ENCODE measurements at regions not wholly inside any gene's neighbourhood (a gene's known extent, or its start where the extent isn't known, plus 50 kb on each side); places are given as distances from the start of the nearest gene placed in this dataset.
A peak's percentile ranks its signal among the peaks of the same experiment; 100 is the strongest.
"Not testable (repeated sequence)": the region's sequence is repeated elsewhere in the genome, so short reads cannot be mapped to it uniquely, and the experiment has no call there.

DNA sequence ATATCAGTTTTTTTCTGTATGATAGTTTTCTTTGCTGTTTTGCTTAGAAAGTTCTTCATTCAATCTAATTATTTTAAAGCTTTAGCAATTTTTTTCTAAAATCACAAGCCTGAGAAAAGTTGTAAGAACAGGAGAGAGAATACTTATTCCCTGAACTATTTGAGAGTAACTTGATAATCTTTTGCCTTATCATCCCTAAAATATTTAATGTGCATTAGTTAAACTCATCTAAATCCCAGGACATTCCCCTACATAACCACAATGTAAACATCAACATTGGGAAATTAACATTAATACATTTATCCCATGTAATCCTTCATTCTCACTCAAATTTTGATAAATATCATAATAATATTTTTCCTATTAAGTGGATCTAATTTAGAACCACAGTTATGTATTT lies 241.8 kb downstream of the CD109 start:
- intact Hi-C loops (cut with DNase I): no loop called here
- DNase-seq: no peak

GRCh38 chr6:73932866-73933265 lies 236.9 kb downstream of the CD109 start:
- intact Hi-C loops (cut with DNase I): no loop called here
- DNase-seq: no peak

DNA sequence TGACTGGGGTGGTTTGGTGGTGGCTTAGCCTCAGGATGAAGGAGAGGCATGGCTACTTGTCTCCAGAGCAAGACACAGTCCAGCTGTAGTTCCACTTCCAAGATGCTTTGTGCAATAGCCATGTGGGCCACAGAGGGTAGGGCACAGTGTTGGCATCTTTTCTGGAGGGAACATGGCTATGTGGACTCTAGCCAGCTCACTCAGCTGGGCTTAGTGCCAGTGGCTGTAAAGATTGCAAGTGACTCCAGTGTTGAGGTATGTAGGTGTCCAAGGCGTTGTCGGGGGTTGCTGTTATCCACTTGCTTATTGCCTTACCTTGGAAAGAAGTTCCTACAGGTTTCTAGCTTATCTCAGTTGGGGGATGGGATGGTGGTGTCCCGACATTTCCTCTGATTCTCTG lies 233.4 kb downstream of the CD109 start:
- intact Hi-C loops (cut with DNase I): no loop called here
- no peak for DNase-seq

- no peak for DNase-seq
- intact Hi-C loops (cut with DNase I): no loop called here
Observed at GRCh38 chr6:73927421-73927820, 231.4 kb downstream of the CD109 start.

GRCh38 chr6:73925703-73926102 lies 229.7 kb downstream of the CD109 start:
- peak in 1 of 10 donors; percentile 69 for DNase-seq
- intact Hi-C loops (cut with DNase I): not testable (repeated sequence)

DNA sequence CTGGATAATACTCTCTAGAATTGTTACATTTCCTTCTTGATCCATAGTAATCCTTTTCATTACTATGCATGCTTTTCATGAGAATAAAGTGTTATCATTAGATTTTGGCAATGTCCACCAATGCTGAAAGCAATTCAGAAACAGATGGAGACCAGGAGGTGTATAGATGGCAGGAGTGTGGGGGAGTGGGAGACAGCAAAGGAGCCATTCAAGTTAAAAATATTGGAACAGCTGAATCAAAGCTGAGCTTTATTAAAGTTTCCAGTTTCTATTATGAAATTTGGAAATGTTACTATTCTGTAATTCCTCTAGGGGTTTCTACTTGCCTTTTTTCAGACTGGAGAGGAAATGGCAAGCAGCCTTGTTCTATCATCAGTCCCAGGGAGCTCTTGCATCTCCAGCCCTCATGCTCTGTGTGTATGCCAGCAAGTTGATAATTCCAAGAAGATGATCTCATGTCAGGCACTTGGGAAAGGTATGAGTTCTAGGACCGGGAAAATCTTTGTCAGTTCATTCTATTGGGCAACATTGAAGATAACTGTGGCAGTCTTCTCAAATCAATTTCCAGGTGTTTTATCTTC lies 228.0 kb downstream of the CD109 start:
- intact Hi-C loops (cut with DNase I): no loop called here
- no peak for DNase-seq

DNA sequence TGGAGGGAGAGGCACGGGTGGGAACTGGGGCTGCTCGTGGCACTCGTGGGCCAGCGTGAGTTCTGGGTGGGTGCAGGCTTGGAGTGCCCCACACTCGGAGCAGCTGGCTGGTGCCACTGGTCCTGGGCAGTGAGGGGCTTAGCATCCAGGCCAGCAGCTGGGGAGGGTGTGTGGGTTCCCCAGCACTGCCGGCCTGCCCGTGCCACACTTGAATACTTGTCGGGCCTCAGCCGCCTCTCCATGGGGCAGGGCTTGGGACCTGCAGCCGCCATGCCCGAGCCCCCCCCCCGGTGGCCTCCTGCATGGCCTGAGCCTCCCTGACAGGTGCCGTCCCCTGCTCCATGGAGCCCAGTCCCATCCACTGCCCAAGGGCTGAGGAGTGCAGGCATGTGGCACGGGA lies 207.2 kb downstream of the CD109 start:
- DNase-seq: peak in 1 of 10 donors; percentile 69
- intact Hi-C loops (cut with DNase I): no loop called here

GRCh38 chr6:73901986-73902385 lies 206.0 kb downstream of the CD109 start:
- no peak for DNase-seq
- intact Hi-C loops (cut with DNase I): no loop called here

DNA sequence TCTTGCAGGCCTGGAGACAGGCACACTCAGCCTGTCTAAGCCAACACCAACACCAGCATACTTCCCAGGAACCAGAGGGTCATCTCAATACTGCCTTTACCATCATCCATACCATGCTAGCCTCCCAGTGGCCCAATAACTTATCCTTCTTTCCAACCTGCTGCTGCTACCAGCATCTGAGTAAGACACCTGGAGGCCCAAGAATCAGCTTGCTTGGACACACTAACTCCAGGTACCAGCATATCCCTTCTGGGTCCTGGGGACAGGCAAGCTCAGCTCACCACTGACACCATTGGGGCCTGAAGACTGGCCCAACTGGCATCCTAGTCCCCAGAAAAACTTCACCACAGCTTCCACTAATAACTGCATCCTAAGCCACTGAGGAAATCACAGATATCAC lies 205.3 kb downstream of the CD109 start:
- no peak for DNase-seq
- intact Hi-C loops (cut with DNase I): no loop called here

- no peak for DNase-seq
- intact Hi-C loops (cut with DNase I): no loop called here
Observed at GRCh38 chr6:73898599-73898998, 202.6 kb downstream of the CD109 start.

GRCh38 chr6:73893696-73894095 lies 197.7 kb downstream of the CD109 start:
- intact Hi-C loops (cut with DNase I): no loop called here
- no peak for DNase-seq

GRCh38 chr6:73888050-73888449 lies 192.0 kb downstream of the CD109 start:
- DNase-seq: no peak
- intact Hi-C loops (cut with DNase I): no loop called here

DNA sequence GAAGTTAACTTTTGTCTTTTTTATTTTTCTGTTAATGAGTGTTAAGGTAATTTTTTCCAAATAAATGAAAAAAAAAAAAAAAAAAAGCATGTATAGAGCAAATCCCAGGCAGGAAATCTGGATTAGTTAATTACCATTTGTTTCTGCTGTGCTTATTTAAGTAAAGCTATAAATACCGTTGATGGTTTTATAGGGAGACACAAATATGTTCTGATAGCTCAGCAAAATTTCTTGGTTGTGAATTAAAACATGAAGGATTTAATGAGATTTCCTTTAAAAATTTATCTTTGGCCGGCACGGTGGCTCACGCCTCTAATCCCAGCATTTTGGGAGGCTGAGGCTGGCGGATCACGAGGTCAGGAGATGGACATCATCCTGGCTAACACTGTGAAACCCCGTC lies 189.4 kb downstream of the CD109 start:
- intact Hi-C loops (cut with DNase I): no loop called here
- DNase-seq: no peak

DNA sequence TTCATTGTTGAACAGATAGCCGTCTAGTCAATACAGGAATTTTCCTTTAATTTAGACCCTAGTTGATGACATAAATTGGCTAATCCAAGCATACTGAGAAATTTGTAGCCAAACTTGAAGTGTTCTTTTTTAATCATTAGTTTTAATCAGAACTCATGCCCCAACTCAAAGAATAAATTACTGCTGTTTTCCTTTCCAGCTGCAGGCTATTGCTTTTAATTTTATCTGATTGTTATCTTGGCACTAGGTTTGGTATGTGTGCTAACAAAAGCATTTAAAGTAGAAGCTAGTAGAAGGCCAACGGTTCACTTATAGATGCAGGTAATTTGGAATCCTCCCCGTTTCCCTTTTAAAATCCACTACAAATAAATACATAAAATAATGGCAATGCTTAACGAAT lies 188.5 kb downstream of the CD109 start:
- DNase-seq: no peak
- intact Hi-C loops (cut with DNase I): no loop called here

- intact Hi-C loops (cut with DNase I): no loop called here
- DNase-seq: no peak
Observed at GRCh38 chr6:73879501-73880293, 183.7 kb downstream of the CD109 start.

DNA sequence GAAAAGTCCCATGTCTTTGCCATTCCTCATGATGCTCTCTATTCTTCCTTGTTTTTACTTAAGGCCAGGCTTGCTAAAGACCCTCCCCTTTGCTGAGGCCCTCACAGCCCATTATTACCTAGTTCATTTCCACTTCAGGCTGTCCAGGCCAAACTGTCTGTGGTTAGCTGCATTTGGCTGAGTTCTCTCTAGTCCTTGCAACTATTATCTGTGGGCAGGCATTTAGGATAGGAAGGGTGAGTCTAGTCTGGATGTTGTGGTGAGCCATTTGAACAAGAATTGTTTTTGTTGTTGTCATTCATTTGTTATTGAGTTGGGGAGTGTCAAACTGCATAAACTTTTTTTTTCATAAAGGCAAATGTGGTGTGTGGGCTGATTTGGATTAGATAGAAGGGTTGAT lies 182.4 kb downstream of the CD109 start:
- intact Hi-C loops (cut with DNase I): no loop called here
- DNase-seq: no peak
